Stimulated activated CD4-positive, alpha-beta T cell treated with anti-CD3 and anti-CD28 coated beads, Interleukin-1b, Interleukin-23, amount 100 ng/mL, for 1 hour (primary cell): ENCODE measurements at regions not wholly inside any gene's neighbourhood (a gene's known extent, or its start where the extent isn't known, plus 50 kb on each side); places are given as distances from the start of the nearest gene placed in this dataset.
"Not testable (repeated sequence)": the region's sequence is repeated elsewhere in the genome, so short reads cannot be mapped to it uniquely, and the experiment has no call there.

Source experiments
- DNase-seq, 2 donors: peaks; one replicate each; pipeline ENCODE4 v3.0.0-alpha.2; 2020; ENCODE audit warnings: low read depth in 2 of 2

GRCh38 chr7:34390103-34390502, 267.9 kb upstream of the NPSR1 start:
- DNase-seq, result no peak

- DNase-seq, result no peak
Measured at GRCh38 chr7:34392972-34393371, 265.0 kb upstream of the NPSR1 start.

GRCh38 chr7:34396437-34397064, 261.5 kb upstream of the NPSR1 start:
- no peak for DNase-seq

GRCh38 chr7:34401776-34402175, 256.2 kb upstream of the NPSR1 start:
- no peak for DNase-seq

- no peak for DNase-seq
Measured at GRCh38 chr7:34406848-34407530, 251.0 kb upstream of the NPSR1 start.

GRCh38 chr7:34407586-34407985, 250.4 kb upstream of the NPSR1 start:
- DNase-seq, result no peak

- DNase-seq, result no peak
Measured at GRCh38 chr7:34417781-34418180, 240.2 kb upstream of the NPSR1 start.

GRCh38 chr7:34421526-34421925, 236.5 kb upstream of the NPSR1 start:
- no peak for DNase-seq

GRCh38 chr7:34425194-34425593, 232.8 kb upstream of the NPSR1 start:
- DNase-seq, result no peak

- no peak for DNase-seq
Measured at GRCh38 chr7:34425631-34426384, 232.2 kb upstream of the NPSR1 start.

- no peak for DNase-seq
Measured at GRCh38 chr7:34430456-34430855, 227.6 kb upstream of the NPSR1 start.

- no peak for DNase-seq
Measured at GRCh38 chr7:34438436-34438835, 219.6 kb upstream of the NPSR1 start.

- no peak for DNase-seq
Measured at GRCh38 chr7:34445653-34446052, 212.4 kb upstream of the NPSR1 start.

GRCh38 chr7:34448531-34448930, 209.5 kb upstream of the NPSR1 start:
- not testable (repeated sequence) for DNase-seq

GRCh38 chr7:34449765-34450164, 208.3 kb upstream of the NPSR1 start:
- no peak for DNase-seq

GRCh38 chr7:34451183-34451582, 206.8 kb upstream of the NPSR1 start:
- no peak for DNase-seq

GRCh38 chr7:34451923-34452322, 206.1 kb upstream of the NPSR1 start:
- no peak for DNase-seq

GRCh38 chr7:34452363-34452762, 205.7 kb upstream of the NPSR1 start:
- DNase-seq, result no peak

GRCh38 chr7:34453150-34453549, 204.9 kb upstream of the NPSR1 start:
- no peak for DNase-seq

GRCh38 chr7:34454381-34454780, 203.6 kb upstream of the NPSR1 start:
- no peak for DNase-seq

- no peak for DNase-seq
Measured at GRCh38 chr7:34457329-34457728, 200.7 kb upstream of the NPSR1 start.

GRCh38 chr7:34463830-34464229, 194.2 kb upstream of the NPSR1 start:
- no peak for DNase-seq

GRCh38 chr7:34471844-34472243, 186.2 kb upstream of the NPSR1 start:
- no peak for DNase-seq
